ENCODE measurements at regions not wholly inside any gene's neighbourhood (a gene's known extent, or its start where the extent isn't known, plus 50 kb on each side); places are given as distances from the start of the nearest gene placed in this dataset.
"Not testable (repeated sequence)": the region's sequence is repeated elsewhere in the genome, so short reads cannot be mapped to it uniquely, and the experiment has no call there.

GRCh38 chr2:84077496-84077895 lies 381.6 kb downstream of the SUCLG1 start:
- no peaks in the 10 kb centered on the region for H3K27me3 ChIP-seq
- no peak overlapping the region for H3K27ac ChIP-seq
- H3K4me1 ChIP-seq = no peaks in the 10 kb centered on the region
- no peaks in the 10 kb centered on the region for H3K36me3 ChIP-seq
- no peak for TF ChIP-seq POLR2AphosphoS5 (IDR thresholded peaks at IDR 0.05)
- no peak for TF ChIP-seq CTCF (IDR thresholded peaks at IDR 0.05)
- TF ChIP-seq POLR2A (IDR thresholded peaks at IDR 0.05) = no peak
- no peak overlapping the region for H3K4me3 ChIP-seq
- intact Hi-C loops (cut with DNase I; ENCODE audit: low total_unique reads) = no loop called here
- no peaks in the 10 kb centered on the region for H3K9me3 ChIP-seq
- no peak for DNase-seq (ENCODE audit: low spot score in 2 of 2)

- H3K9me3 ChIP-seq = no peaks in the 10 kb centered on the region
- no peak for DNase-seq (ENCODE audit: low spot score in 2 of 2)
- H3K27me3 ChIP-seq = no peaks in the 10 kb centered on the region
- no peaks in the 10 kb centered on the region for H3K36me3 ChIP-seq
- intact Hi-C loops (cut with DNase I; ENCODE audit: low total_unique reads) = no loop called here
- no peak overlapping the region for H3K27ac ChIP-seq
- TF ChIP-seq CTCF (IDR thresholded peaks at IDR 0.05) = no peak
- TF ChIP-seq POLR2AphosphoS5 (IDR thresholded peaks at IDR 0.05) = no peak
- TF ChIP-seq POLR2A (IDR thresholded peaks at IDR 0.05) = no peak
- H3K4me3 ChIP-seq = no peak overlapping the region
- H3K4me1 ChIP-seq = no peaks in the 10 kb centered on the region
Measured at GRCh38 chr2:84071050-84071449, 388.0 kb downstream of the SUCLG1 start.

- no peak for TF ChIP-seq POLR2A (IDR thresholded peaks at IDR 0.05)
- no peak for TF ChIP-seq CTCF (IDR thresholded peaks at IDR 0.05)
- no peak for TF ChIP-seq POLR2AphosphoS5 (IDR thresholded peaks at IDR 0.05)
- Histone ChIP-seq H3K4me3 (no peak overlapping the region), H3K4me1 (no peaks in the 10 kb centered on the region), H3K9me3 (no peaks in the 10 kb centered on the region), H3K27me3 (no peaks in the 10 kb centered on the region), H3K36me3 (no peaks in the 10 kb centered on the region), H3K27ac (no peak overlapping the region)
- intact Hi-C loops (cut with DNase I; ENCODE audit: low total_unique reads) = no loop called here
- DNase-seq (ENCODE audit: low spot score in 2 of 2) = no peak
Measured at GRCh38 chr2:84065857-84066256, 393.2 kb downstream of the SUCLG1 start.

GRCh38 chr2:84057917-84058560 lies 401.0 kb downstream of the SUCLG1 start:
- no peak for DNase-seq (ENCODE audit: low spot score in 2 of 2)

GRCh38 chr2:84055816-84056215 lies 403.3 kb downstream of the SUCLG1 start:
- H3K4me1 ChIP-seq = no peaks in the 10 kb centered on the region
- no peak for TF ChIP-seq CTCF (IDR thresholded peaks at IDR 0.05)
- no peak for TF ChIP-seq POLR2AphosphoS5 (IDR thresholded peaks at IDR 0.05)
- TF ChIP-seq POLR2A (IDR thresholded peaks at IDR 0.05) = no peak
- H3K27ac ChIP-seq = no peak overlapping the region
- no peaks in the 10 kb centered on the region for H3K36me3 ChIP-seq
- H3K9me3 ChIP-seq = no peaks in the 10 kb centered on the region
- no peaks in the 10 kb centered on the region for H3K27me3 ChIP-seq
- no peak for DNase-seq (ENCODE audit: low spot score in 2 of 2)
- intact Hi-C loops (cut with DNase I; ENCODE audit: low total_unique reads) = no loop called here
- no peak overlapping the region for H3K4me3 ChIP-seq

More at GRCh38 chr2:84057917-84058560, 401.0 kb downstream of the SUCLG1 start:
- Histone ChIP-seq H3K9me3 (no peaks in the 10 kb centered on the region), H3K27me3 (no peaks in the 10 kb centered on the region), H3K4me3 (no peak overlapping the region), H3K27ac (no peak overlapping the region), H3K36me3 (no peaks in the 10 kb centered on the region), H3K4me1 (no peaks in the 10 kb centered on the region)
- TF ChIP-seq CTCF (IDR thresholded peaks at IDR 0.05) = no peak
- no peak for TF ChIP-seq POLR2AphosphoS5 (IDR thresholded peaks at IDR 0.05)
- TF ChIP-seq POLR2A (IDR thresholded peaks at IDR 0.05) = no peak
- intact Hi-C loops (cut with DNase I; ENCODE audit: low total_unique reads) = no loop called here

GRCh38 chr2:84054577-84054976 lies 404.5 kb downstream of the SUCLG1 start:
- intact Hi-C loops (cut with DNase I; ENCODE audit: low total_unique reads); DNase-seq (ENCODE audit: low spot score in 2 of 2); H3K9me3 ChIP-seq; H3K27me3 ChIP-seq; H3K4me3 ChIP-seq; H3K4me1 ChIP-seq; H3K27ac ChIP-seq; H3K36me3 ChIP-seq: not testable (repeated sequence)

Data from breast epithelium (tissue), 4 donors.